HEK293T (cell line): ENCODE measurements at regions not wholly inside any gene's neighbourhood (a gene's known extent, or its start where the extent isn't known, plus 50 kb on each side); places are given as distances from the start of the nearest gene placed in this dataset.
"Not testable (repeated sequence)": the region's sequence is repeated elsewhere in the genome, so short reads cannot be mapped to it uniquely, and the experiment has no call there.

Experiments used
- CTCF ChIA-PET: fragments of 350-600 bp; formaldehyde crosslinking; extraction: SDS; loops from one replicate; lab custom pipeline; 2021; ENCODE audit warnings: antibody characterized with exemption, inconsistent platforms; lab: Yijun Ruan, JAX
- POLR2A ChIA-PET: fragments of 350-600 bp; formaldehyde crosslinking; extraction: SDS; loops from one replicate; lab custom pipeline; 2020; ENCODE audit warnings: antibody characterized with exemption, inconsistent platforms; lab: Yijun Ruan, JAX
- DNase-seq: peaks from one replicate; pipeline ENCODE4 v3.0.0; 2012; ENCODE audit warnings: mixed read lengths; ENCODE audit errors: extremely low spot score
- ARNT ChIP-seq: fragments of 450-650 bp; IDR thresholded peaks from 2 replicates; pipeline ENCODE4 v1.6.1; 2017; ENCODE audit warnings: mild to moderate bottlenecking
- BHLHE40 ChIP-seq: fragments of 450-650 bp; IDR thresholded peaks from 2 replicates; pipeline ENCODE4 v1.6.1; 2016; ENCODE audit warnings: mild to moderate bottlenecking, moderate library complexity, borderline replicate concordance
- CTBP1 ChIP-seq: fragments of 450-650 bp; IDR thresholded peaks from 2 replicates; pipeline ENCODE4 v1.6.1; 2016; ENCODE audit warnings: borderline replicate concordance
- ELF4 ChIP-seq: fragments of 450-650 bp; IDR thresholded peaks from 2 replicates; pipeline ENCODE4 v1.6.1; 2017; ENCODE audit warnings: antibody characterized with exemption
- FOXA1 ChIP-seq: fragments of 450-650 bp; IDR thresholded peaks from 2 replicates; pipeline ENCODE4 v1.6.1; 2016; ENCODE audit warnings: mild to moderate bottlenecking
- FOXK2 ChIP-seq: fragments of 450-650 bp; IDR thresholded peaks from 2 replicates; pipeline ENCODE4 v1.6.1; 2016; ENCODE audit warnings: mild to moderate bottlenecking
- FOXM1 ChIP-seq: fragments of 450-650 bp; IDR thresholded peaks from 2 replicates; pipeline ENCODE4 v1.6.1; 2017; ENCODE audit warnings: mild to moderate bottlenecking, borderline replicate concordance
- HDGF ChIP-seq: fragments of 450-650 bp; IDR thresholded peaks from 2 replicates; pipeline ENCODE4 v1.6.1; 2017; ENCODE audit warnings: antibody characterized with exemption, borderline replicate concordance
- L3MBTL2 ChIP-seq: fragments of 450-650 bp; conservative IDR thresholded peaks from 2 replicates; pipeline ENCODE4 v1.6.1; 2016; ENCODE audit warnings: mild to moderate bottlenecking
- LEF1 ChIP-seq: fragments of 450-650 bp; IDR thresholded peaks from 2 replicates; pipeline ENCODE4 v1.6.1; 2017; ENCODE audit warnings: mild to moderate bottlenecking, borderline replicate concordance
- NFRKB ChIP-seq: fragments of 450-650 bp; IDR thresholded peaks from 2 replicates; pipeline ENCODE4 v1.6.1; 2016; ENCODE audit warnings: mild to moderate bottlenecking, moderate library complexity
- SP1 ChIP-seq: fragments of 450-650 bp; IDR thresholded peaks from 2 replicates; pipeline ENCODE4 v1.6.1; 2017
- SUZ12 ChIP-seq: fragments of 450-650 bp; IDR thresholded peaks from 2 replicates; pipeline ENCODE4 v1.6.1; 2016; ENCODE audit warnings: mild to moderate bottlenecking
- TARDBP ChIP-seq: fragments of 450-650 bp; IDR thresholded peaks from 2 replicates; pipeline ENCODE4 v1.6.1; 2016
- ZNF384 ChIP-seq: fragments of 450-650 bp; IDR thresholded peaks from 2 replicates; pipeline ENCODE4 v1.6.1; 2016
- TF ChIP-seq, protein P1 (sequence below): fragments of 450-650 bp; IDR thresholded peaks from 2 replicates; pipeline ENCODE4 v1.6.1; 2016

DNA sequence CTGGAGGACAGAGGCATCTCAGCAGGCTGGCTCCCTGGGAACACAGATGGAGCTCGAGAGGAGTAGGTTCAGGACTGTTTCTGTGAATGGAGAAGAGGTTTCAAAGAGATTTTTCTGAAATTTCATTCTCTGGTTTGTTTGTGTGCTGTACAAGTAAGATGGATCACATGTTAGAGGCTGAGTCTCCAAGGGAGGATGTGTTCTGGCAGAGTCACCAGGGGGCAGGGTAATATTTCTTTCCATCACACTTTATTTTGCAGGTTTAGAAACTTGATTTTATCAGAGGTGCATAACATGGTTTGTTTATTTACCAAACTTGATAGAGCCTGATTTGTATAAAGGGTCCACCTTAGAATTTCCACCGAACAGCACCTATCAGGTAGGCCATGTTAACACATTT is 69.2 kb upstream of the ARL15 start:
- ChIA-PET CTCF (no interaction called here), POLR2A (no interaction called here)
- TF ChIP-seq HDGF (no peak), SP1 (no peak), CTBP1 (no peak), LEF1 (no peak), ELF4 (no peak), FOXM1 (no peak)
- TF ChIP-seq, protein P1, sequence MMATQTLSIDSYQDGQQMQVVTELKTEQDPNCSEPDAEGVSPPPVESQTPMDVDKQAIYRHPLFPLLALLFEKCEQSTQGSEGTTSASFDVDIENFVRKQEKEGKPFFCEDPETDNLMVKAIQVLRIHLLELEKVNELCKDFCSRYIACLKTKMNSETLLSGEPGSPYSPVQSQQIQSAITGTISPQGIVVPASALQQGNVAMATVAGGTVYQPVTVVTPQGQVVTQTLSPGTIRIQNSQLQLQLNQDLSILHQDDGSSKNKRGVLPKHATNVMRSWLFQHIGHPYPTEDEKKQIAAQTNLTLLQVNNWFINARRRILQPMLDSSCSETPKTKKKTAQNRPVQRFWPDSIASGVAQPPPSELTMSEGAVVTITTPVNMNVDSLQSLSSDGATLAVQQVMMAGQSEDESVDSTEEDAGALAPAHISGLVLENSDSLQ, result no peak
- DNase-seq, result no peak

DNA sequence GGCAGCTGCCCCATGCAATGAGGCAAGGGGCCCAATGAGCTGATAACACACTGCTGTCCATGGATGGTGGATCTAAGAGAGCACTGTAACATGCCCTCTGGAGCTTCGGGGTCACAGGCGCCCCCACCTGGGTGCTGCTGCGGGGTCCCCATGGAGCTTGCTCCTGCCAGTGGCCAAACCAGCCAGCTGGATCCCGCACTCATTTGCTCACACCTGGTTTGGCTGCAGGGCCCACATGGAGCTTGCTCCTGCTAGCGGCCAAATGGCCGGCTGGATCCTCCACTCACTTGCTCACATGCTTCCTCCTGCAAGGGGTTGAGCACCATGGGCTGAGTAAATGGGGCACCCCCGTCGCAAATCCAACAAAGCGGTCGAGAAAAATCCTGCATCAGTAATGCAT is 68.3 kb upstream of the ARL15 start:
- TF ChIP-seq HDGF (no peak), BHLHE40 (no peak), CTBP1 (no peak), SUZ12 (no peak), ELF4 (no peak), ZNF384 (no peak), LEF1 (no peak), FOXM1 (no peak), NFRKB (no peak), FOXK2 (no peak), FOXA1 (no peak), L3MBTL2 (no peak), ARNT (no peak), SP1 (no peak), TARDBP (no peak)
- TF ChIP-seq, protein P1, result no peak
- ChIA-PET POLR2A (no interaction called here), CTCF (no interaction called here)
- no peak for DNase-seq

DNA sequence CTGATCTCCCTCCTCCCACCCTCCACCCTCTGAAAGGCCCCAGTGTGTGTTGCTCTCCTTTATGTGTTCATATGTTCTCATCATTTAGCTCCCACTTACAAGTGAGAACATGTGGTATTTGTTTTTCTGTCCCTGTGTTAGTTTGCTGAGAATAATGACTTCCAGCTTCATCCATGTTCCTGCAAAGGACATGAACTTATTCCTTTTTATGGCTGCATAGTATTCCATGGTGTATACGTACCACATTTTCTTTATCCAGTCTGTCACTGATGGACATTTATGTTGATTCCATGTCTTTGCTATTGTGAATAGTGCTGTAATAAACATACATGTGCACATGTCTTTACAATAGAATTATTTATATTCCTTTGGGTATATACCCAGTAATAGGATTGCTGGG is 67.0 kb upstream of the ARL15 start:
- POLR2A ChIA-PET, CTCF ChIA-PET, DNase-seq: not testable (repeated sequence)

DNA sequence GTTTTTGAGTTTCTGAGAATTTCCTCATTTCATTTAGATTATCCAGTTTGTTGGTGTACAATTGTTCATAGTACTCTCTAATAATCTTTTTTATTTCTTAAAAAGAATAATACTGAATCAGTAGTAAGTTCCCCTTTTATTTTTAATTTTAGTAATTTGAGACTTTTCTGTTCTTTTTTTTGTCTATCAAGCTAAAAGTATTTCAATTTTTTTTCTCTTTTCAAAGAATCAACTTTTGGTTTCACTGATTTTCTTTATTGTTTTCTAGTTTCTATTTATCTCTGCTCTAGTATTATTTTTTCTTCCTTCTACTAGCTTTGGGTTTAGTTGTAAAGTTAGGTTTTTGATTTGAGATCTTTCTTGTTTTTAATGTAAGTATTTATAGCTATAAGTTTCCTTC is 60.6 kb upstream of the ARL15 start:
- DNase-seq, result no peak
- ChIA-PET POLR2A (no interaction called here), CTCF (no interaction called here)
- no peak for TF ChIP-seq FOXA1
- TF ChIP-seq FOXK2, result no peak
- no peak for TF ChIP-seq TARDBP
- TF ChIP-seq CTBP1, result no peak
- TF ChIP-seq ZNF384, result no peak
- TF ChIP-seq, protein P1, result no peak
- TF ChIP-seq ARNT, result no peak
- no peak for TF ChIP-seq SUZ12
- TF ChIP-seq LEF1, result no peak
- TF ChIP-seq NFRKB, result no peak
- no peak for TF ChIP-seq BHLHE40
- TF ChIP-seq L3MBTL2, result no peak
- TF ChIP-seq SP1, result no peak
- no peak for TF ChIP-seq HDGF
- TF ChIP-seq ELF4, result no peak
- no peak for TF ChIP-seq FOXM1

DNA sequence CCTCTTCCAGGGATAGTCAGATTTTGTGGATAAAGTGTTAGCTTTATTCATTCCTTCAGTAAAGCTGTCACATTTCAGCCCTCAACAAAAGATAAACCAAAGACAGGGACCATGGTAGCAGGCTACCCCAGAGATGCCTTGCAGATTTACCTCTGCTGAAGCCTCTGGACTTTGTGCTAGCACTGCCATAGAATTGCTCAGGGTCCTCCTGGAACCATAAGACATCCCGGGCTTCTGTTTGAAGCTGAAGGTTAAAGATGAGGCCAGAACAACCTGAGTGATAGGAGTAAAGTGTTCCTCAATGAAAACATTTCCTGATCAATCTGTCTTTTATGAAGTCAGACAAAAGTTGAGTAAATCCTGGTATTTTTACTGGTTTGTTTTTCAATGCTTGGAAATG is 57.5 kb upstream of the ARL15 start:
- TF ChIP-seq BHLHE40, result no peak
- TF ChIP-seq FOXA1, result no peak
- TF ChIP-seq L3MBTL2, result no peak
- TF ChIP-seq ELF4, result no peak
- TF ChIP-seq ARNT, result no peak
- no peak for TF ChIP-seq FOXK2
- TF ChIP-seq SP1, result no peak
- TF ChIP-seq TARDBP, result no peak
- TF ChIP-seq LEF1, result no peak
- no peak for TF ChIP-seq FOXM1
- no peak for TF ChIP-seq ZNF384
- TF ChIP-seq SUZ12, result no peak
- no peak for TF ChIP-seq NFRKB
- TF ChIP-seq, protein P1, result no peak
- no peak for TF ChIP-seq HDGF
- TF ChIP-seq CTBP1, result no peak
- DNase-seq, result no peak
- CTCF ChIA-PET, result no interaction called here
- POLR2A ChIA-PET, result no interaction called here

DNA sequence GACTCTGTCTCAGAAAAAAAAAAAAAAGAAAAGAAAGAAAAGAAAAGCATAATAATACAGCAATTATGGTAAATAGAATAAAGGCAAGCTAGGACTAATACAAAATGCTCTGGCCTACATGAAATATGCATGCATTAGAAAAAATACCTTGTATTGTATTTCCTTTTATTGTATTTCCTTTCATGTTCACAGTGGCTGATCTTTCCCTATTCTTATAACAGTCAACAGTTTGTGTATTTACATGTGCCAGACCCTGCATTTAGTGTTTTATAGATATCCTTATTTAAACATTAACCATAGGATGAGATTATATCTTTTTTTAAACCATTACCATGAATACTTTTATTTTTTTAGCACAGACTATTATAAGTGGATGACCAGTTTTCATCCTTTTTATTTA is 56.3 kb upstream of the ARL15 start:
- TF ChIP-seq SP1 (no peak), BHLHE40 (no peak), HDGF (no peak), L3MBTL2 (no peak), TARDBP (no peak), FOXA1 (no peak), SUZ12 (no peak), CTBP1 (no peak), ZNF384 (no peak), FOXK2 (no peak), ELF4 (no peak), LEF1 (no peak), FOXM1 (no peak), ARNT (no peak), NFRKB (no peak)
- TF ChIP-seq, protein P1, result no peak
- no peak for DNase-seq
- POLR2A ChIA-PET, result no interaction called here
- CTCF ChIA-PET, result interaction anchor here (1.3 kb wide), 1 partner anchor 53 kb away, joined by 3 read pairs; no protein-coding TSS in a partner anchor
